Panc1 (cell line): ENCODE measurements at regions not wholly inside any gene's neighbourhood (a gene's known extent, or its start where the extent isn't known, plus 50 kb on each side); places are given as distances from the start of the nearest gene placed in this dataset.

Experiments
- ATAC-seq: fragments of 200-7000 bp; cut with Tn5 transposase; 2 replicates; pipeline ENCODE4 v1.9.1; 2020; ENCODE audit warnings: mild to moderate bottlenecking, moderate library complexity
- BruUV-seq: library from RNA; stranded (reverse); fragments of 400-500 nt; replicated peaks from 2 replicates; lab custom pipeline; 2021; lab: Mats Ljungman, UMichigan
- CTCF ChIA-PET: fragments of 300-600 bp; sonication (Branson Sonifier 250); formaldehyde crosslinking; loops from one replicate; lab custom pipeline; 2022; ENCODE audit warnings: antibody characterized with exemption; lab: Charles Lee
- POLR2A ChIA-PET: fragments of 300-600 bp; sonication (Branson Sonifier 250); formaldehyde crosslinking; loops from one replicate; lab custom pipeline; 2022; ENCODE audit warnings: antibody characterized with exemption; lab: Charles Lee
- DNase-seq: peaks from one replicate; pipeline ENCODE4 v3.0.0-alpha.2; 2010; ENCODE audit warnings: low read depth, low spot score
- H3K27ac ChIP-seq: 2 replicates; pipeline ENCODE4 v1.5.1; 2011; ENCODE audit warnings: mild to moderate bottlenecking, low read length, inconsistent platforms
- H3K27me3 ChIP-seq: fragments of 200-500 bp; sonication (Bioruptor generic); 2 replicates; pipeline ENCODE4 v1.6.0; 2014; ENCODE audit warnings: low read length, inconsistent platforms; ENCODE audit not compliant: control insufficient read depth, insufficient read depth
- H3K36me3 ChIP-seq: fragments of 200-500 bp; sonication (Bioruptor generic); 2 replicates; pipeline ENCODE4 v1.5.1; 2014; ENCODE audit warnings: inconsistent platforms, mild to moderate bottlenecking, low read length, moderate library complexity; ENCODE audit not compliant: control insufficient read depth, insufficient read depth
- H3K4me1 ChIP-seq: 2 replicates; pipeline ENCODE4 v1.5.1; 2011; ENCODE audit warnings: inconsistent platforms, mild to moderate bottlenecking, low read length, moderate library complexity; ENCODE audit not compliant: control insufficient read depth, insufficient read depth
- H3K4me3 ChIP-seq, 2 experiments: 2 replicates each; pipeline ENCODE4 v1.5.1; 2011 to 2012; ENCODE audit warnings: low read depth in 2 of 2, low read length in 2 of 2, mild to moderate bottlenecking in 2 of 2, inconsistent platforms in 1 of 2, moderate library complexity in 1 of 2
- H3K9me3 ChIP-seq: fragments of 200-500 bp; sonication (Bioruptor generic); 2 replicates; pipeline ENCODE4 v1.5.1; 2014; ENCODE audit warnings: low read depth, mild to moderate bottlenecking, inconsistent platforms, low read length, moderate library complexity; ENCODE audit not compliant: control insufficient read depth, insufficient read depth
- POLR2AphosphoS5 ChIP-seq: IDR thresholded peaks from 2 replicates; pipeline ENCODE4 v1.6.1; 2012; ENCODE audit warnings: mild to moderate bottlenecking, low read depth, low read length, moderate library complexity
- SIN3A ChIP-seq: IDR thresholded peaks from 2 replicates; pipeline ENCODE4 v1.6.1; 2012; ENCODE audit warnings: low read depth, mild to moderate bottlenecking, low read length, moderate library complexity, borderline replicate concordance; ENCODE audit not compliant: insufficient read depth
- TCF7L2 ChIP-seq: IDR thresholded peaks from 2 replicates; pipeline ENCODE4 v1.6.1; 2011; ENCODE audit warnings: mild to moderate bottlenecking, low read depth, low read length, inconsistent platforms
- in situ Hi-C: cut with HindIII; loops from 2 replicates; pipeline ENCODE4 v1.10.0; 2016; ENCODE audit warnings: low sequenced_read_pairs, low pct_unique_long_range_greater_than_20kb
- intact Hi-C: fragments of 100-400 bp; cut with micrococcal nuclease; formaldehyde crosslinking; loops from one replicate; pipeline ENCODE4 v1.10.0; 2022; ENCODE audit not compliant: unreplicated experiment
- TF ChIP-seq, protein P1 (sequence below), 2 experiments: IDR thresholded peaks; 2 replicates each; pipeline ENCODE4 v1.6.1; 2011 to 2012; ENCODE audit warnings: low read depth in 2 of 2, control low read depth in 1 of 2, low read length in 1 of 2, mild to moderate bottlenecking in 1 of 2, moderate library complexity in 1 of 2; ENCODE audit not compliant: insufficient read depth in 1 of 2
- TF ChIP-seq, protein P2 (sequence below): fragments of 450-650 bp; IDR thresholded peaks from 2 replicates; pipeline ENCODE4 v1.5.1; 2017; ENCODE audit warnings: mild to moderate bottlenecking

DNA sequence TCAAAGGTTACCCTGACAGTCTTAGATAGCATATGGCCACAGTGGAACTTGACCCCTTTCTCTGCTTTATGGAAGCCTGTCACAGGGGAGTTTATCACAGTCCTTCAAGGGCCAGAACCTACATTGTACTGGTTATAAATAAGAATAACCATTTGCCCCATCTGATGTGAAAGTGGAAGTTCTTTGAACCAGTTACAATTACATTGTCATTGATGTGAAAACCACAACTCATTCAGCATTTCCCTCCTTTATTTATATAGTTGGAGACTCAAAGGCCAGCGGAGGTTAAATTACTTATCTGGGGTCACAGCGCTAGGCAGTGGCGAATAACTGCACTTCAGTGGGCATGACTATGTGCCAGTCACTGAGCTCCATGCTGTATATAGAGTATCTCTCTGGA lies 60.5 kb upstream of the TBC1D5 start:
- in situ Hi-C loops (no loop called here), intact Hi-C loops (no loop called here)
- no peaks in the 10 kb centered on the region for H3K36me3 ChIP-seq
- no peaks in the 10 kb centered on the region for H3K27me3 ChIP-seq
- POLR2A ChIA-PET = no interaction called here
- TF ChIP-seq, protein P1, sequence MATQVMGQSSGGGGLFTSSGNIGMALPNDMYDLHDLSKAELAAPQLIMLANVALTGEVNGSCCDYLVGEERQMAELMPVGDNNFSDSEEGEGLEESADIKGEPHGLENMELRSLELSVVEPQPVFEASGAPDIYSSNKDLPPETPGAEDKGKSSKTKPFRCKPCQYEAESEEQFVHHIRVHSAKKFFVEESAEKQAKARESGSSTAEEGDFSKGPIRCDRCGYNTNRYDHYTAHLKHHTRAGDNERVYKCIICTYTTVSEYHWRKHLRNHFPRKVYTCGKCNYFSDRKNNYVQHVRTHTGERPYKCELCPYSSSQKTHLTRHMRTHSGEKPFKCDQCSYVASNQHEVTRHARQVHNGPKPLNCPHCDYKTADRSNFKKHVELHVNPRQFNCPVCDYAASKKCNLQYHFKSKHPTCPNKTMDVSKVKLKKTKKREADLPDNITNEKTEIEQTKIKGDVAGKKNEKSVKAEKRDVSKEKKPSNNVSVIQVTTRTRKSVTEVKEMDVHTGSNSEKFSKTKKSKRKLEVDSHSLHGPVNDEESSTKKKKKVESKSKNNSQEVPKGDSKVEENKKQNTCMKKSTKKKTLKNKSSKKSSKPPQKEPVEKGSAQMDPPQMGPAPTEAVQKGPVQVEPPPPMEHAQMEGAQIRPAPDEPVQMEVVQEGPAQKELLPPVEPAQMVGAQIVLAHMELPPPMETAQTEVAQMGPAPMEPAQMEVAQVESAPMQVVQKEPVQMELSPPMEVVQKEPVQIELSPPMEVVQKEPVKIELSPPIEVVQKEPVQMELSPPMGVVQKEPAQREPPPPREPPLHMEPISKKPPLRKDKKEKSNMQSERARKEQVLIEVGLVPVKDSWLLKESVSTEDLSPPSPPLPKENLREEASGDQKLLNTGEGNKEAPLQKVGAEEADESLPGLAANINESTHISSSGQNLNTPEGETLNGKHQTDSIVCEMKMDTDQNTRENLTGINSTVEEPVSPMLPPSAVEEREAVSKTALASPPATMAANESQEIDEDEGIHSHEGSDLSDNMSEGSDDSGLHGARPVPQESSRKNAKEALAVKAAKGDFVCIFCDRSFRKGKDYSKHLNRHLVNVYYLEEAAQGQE (IDR thresholded peaks at IDR 0.05; ENCODE audit: insufficient read depth in 1 of 2, low read depth in 2 of 2, low read length in 1 of 2) = no peak
- DNase-seq (no peak), ATAC-seq (no peak)
- no peaks in the 10 kb centered on the region for H3K4me1 ChIP-seq
- H3K27ac ChIP-seq = no peak overlapping the region
- no TSS peak for BruUV-seq
- no peaks in the 10 kb centered on the region for H3K9me3 ChIP-seq
- CTCF ChIA-PET = no interaction called here
- no peak overlapping the region for H3K4me3 ChIP-seq

DNA sequence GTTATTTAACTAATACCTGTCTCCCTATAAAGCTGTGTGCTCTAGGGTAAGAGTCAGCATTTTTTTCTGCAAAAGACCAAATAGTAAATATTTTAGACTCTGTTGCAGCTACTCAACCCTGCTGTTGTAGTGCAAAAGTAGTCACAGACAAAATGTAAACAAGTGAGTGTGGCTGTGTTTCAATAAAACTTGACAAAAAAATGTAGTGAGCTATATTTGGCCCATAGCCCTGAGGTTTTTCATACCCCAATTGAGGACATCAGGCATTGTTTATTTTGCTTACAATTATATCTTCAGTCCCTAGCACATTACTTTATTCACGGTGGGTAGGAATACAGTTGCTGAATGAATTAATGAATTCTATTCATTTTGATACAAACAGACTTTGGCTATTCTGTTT lies 58.7 kb upstream of the TBC1D5 start:
- H3K4me1 ChIP-seq = no peaks in the 10 kb centered on the region
- intact Hi-C loops = no loop called here
- CTCF ChIA-PET = no interaction called here
- TF ChIP-seq SIN3A = no peak
- in situ Hi-C loops = no loop called here
- H3K27ac ChIP-seq = no peak overlapping the region
- no peaks in the 10 kb centered on the region for H3K9me3 ChIP-seq
- no peak for DNase-seq
- H3K27me3 ChIP-seq = no peaks in the 10 kb centered on the region
- H3K4me3 ChIP-seq = no peak overlapping the region
- POLR2A ChIA-PET = no interaction called here
- no peaks in the 10 kb centered on the region for H3K36me3 ChIP-seq
- ATAC-seq = no peak
- no TSS peak for BruUV-seq

DNA sequence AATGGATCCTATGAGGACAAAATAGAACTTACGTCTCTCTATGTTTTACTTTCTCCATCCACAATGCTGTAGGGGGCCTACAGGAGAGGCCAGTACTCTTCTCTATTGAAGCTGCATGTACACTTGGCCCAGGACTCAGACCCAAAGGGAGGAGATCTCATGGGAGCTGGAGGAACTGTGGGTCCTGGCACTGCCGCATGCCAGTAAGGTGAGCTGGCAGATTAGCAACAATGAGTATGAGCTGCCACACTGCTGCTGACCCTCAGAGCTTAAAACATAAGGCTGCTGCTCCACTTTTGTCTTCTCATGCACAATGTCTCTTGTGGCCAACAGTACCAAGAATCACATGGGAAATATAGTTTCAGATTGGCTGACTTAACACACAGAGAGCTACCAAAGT lies 57.8 kb upstream of the TBC1D5 start:
- no peak for ATAC-seq
- POLR2A ChIA-PET = no interaction called here

More for the DNA sequence above, 57.8 kb upstream of the TBC1D5 start:
- TF ChIP-seq, protein P1 (IDR thresholded peaks at IDR 0.05; ENCODE audit: insufficient read depth in 1 of 2, low read depth in 2 of 2, low read length in 1 of 2) = no peak
- TF ChIP-seq TCF7L2 (no peak), SIN3A (no peak), POLR2AphosphoS5 (no peak)
- TF ChIP-seq, protein P2, sequence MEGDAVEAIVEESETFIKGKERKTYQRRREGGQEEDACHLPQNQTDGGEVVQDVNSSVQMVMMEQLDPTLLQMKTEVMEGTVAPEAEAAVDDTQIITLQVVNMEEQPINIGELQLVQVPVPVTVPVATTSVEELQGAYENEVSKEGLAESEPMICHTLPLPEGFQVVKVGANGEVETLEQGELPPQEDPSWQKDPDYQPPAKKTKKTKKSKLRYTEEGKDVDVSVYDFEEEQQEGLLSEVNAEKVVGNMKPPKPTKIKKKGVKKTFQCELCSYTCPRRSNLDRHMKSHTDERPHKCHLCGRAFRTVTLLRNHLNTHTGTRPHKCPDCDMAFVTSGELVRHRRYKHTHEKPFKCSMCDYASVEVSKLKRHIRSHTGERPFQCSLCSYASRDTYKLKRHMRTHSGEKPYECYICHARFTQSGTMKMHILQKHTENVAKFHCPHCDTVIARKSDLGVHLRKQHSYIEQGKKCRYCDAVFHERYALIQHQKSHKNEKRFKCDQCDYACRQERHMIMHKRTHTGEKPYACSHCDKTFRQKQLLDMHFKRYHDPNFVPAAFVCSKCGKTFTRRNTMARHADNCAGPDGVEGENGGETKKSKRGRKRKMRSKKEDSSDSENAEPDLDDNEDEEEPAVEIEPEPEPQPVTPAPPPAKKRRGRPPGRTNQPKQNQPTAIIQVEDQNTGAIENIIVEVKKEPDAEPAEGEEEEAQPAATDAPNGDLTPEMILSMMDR = no peak
- H3K4me3 ChIP-seq = no peak overlapping the region
- CTCF ChIA-PET = no interaction called here
- no peak overlapping the region for H3K27ac ChIP-seq
- H3K36me3 ChIP-seq = no peaks in the 10 kb centered on the region
- no peaks in the 10 kb centered on the region for H3K4me1 ChIP-seq
- in situ Hi-C loops (no loop called here), intact Hi-C loops (no loop called here)
- no peaks in the 10 kb centered on the region for H3K9me3 ChIP-seq
- no peak for DNase-seq
- H3K27me3 ChIP-seq = no peaks in the 10 kb centered on the region
- BruUV-seq = no TSS peak
